GM23248 (cell line): ENCODE measurements at regions not wholly inside any gene's neighbourhood (a gene's known extent, or its start where the extent isn't known, plus 50 kb on each side); places are given as distances from the start of the nearest gene placed in this dataset.

Experiments used
- DNase-seq: peaks from one replicate; pipeline ENCODE4 v3.0.0-alpha.2; 2015
- H2AFZ ChIP-seq: fragments of 200-600 bp; sonication (generic); 2 replicates; pipeline ENCODE4 v1.6.1; 2016; ENCODE audit warnings: antibody characterized with exemption
- H3F3A ChIP-seq: fragments of 200-600 bp; sonication (generic); 2 replicates; pipeline ENCODE4 v1.6.1; 2016; ENCODE audit warnings: mild to moderate bottlenecking, antibody characterized with exemption, mixed run types; ENCODE audit not compliant: insufficient read depth
- H3K27ac ChIP-seq: fragments of 200-600 bp; sonication (generic); 2 replicates; pipeline ENCODE4 v1.5.1; 2016; ENCODE audit warnings: mild to moderate bottlenecking
- H3K27me3 ChIP-seq: fragments of 200-600 bp; sonication (generic); replicated peaks from 2 replicates; pipeline ENCODE4 v1.6.1; 2016; ENCODE audit warnings: mild to moderate bottlenecking; ENCODE audit not compliant: insufficient read depth
- H3K36me3 ChIP-seq: fragments of 200-600 bp; sonication (generic); 2 replicates; pipeline ENCODE4 v1.6.1; 2016; ENCODE audit warnings: low read depth, mild to moderate bottlenecking
- H3K4me1 ChIP-seq: fragments of 200-600 bp; sonication (generic); 2 replicates; pipeline ENCODE4 v1.6.1; 2016; ENCODE audit warnings: mild to moderate bottlenecking; ENCODE audit not compliant: insufficient read depth
- H3K4me2 ChIP-seq: fragments of 200-600 bp; sonication (generic); one replicate; pipeline ENCODE4 v1.6.1; 2016; ENCODE audit warnings: mild to moderate bottlenecking; ENCODE audit not compliant: unreplicated experiment
- H3K4me3 ChIP-seq: fragments of 200-600 bp; sonication (generic); 2 replicates; pipeline ENCODE4 v1.5.1; 2016; ENCODE audit warnings: mild to moderate bottlenecking
- H3K79me2 ChIP-seq: fragments of 200-600 bp; sonication (generic); 2 replicates; pipeline ENCODE4 v1.6.1; 2016; ENCODE audit warnings: mild to moderate bottlenecking; ENCODE audit not compliant: insufficient read depth
- H3K9ac ChIP-seq: fragments of 200-600 bp; sonication (generic); 2 replicates; pipeline ENCODE4 v1.6.1; 2016; ENCODE audit warnings: mild to moderate bottlenecking
- H3K9me2 ChIP-seq: fragments of 200-600 bp; sonication (generic); 2 replicates; pipeline ENCODE4 v1.6.1; 2016; ENCODE audit warnings: mixed run types, mild to moderate bottlenecking, moderate library complexity; ENCODE audit not compliant: insufficient read depth
- H3K9me3 ChIP-seq: fragments of 200-600 bp; sonication (generic); one replicate; pipeline ENCODE4 v1.6.1; 2017; ENCODE audit warnings: low read depth
- H4K20me1 ChIP-seq: fragments of 200-600 bp; sonication (generic); 2 replicates; pipeline ENCODE4 v1.6.0; 2016; ENCODE audit not compliant: insufficient read depth
- EZH2 ChIP-seq: fragments of 200-600 bp; sonication (generic); IDR thresholded peaks from 2 replicates; pipeline ENCODE4 v1.6.1; 2018; ENCODE audit warnings: antibody characterized with exemption, mild to moderate bottlenecking; ENCODE audit not compliant: insufficient read depth, poor library complexity, severe bottlenecking
- EZH2phosphoT487 ChIP-seq: fragments of 200-600 bp; sonication (generic); IDR thresholded peaks from 2 replicates; pipeline ENCODE4 v1.6.1; 2018; ENCODE audit warnings: antibody characterized with exemption, moderate library complexity, mild to moderate bottlenecking, low read depth; ENCODE audit not compliant: insufficient read depth
- WGBS, 2 experiments: methylation state at CpG; one replicate each; pipeline ENCODE4 v1.1.6; 2015 to 2017; ENCODE audit warnings: low lambda C conversion rate in 2 of 2, low coverage in 1 of 2; ENCODE audit errors: missing lambda C conversion rate in 2 of 2; 5-methylcytosine and 5-hydroxymethylcytosine counted together
- in situ Hi-C: fragments of 300-500 bp; cut with MboI; formaldehyde crosslinking; loops from 2 replicates; pipeline ENCODE4 v1.15.0; 2020

GRCh38 chr1:82387012-82387366 lies 586.3 kb downstream of the ADGRL2 start:
- no peak for TF ChIP-seq EZH2
- no peak for TF ChIP-seq EZH2phosphoT487
- Histone ChIP-seq H3K79me2 (no peaks in the 10 kb centered on the region), H3K4me1 (no peaks in the 10 kb centered on the region), H3K27ac (no peak overlapping the region), H3K9me3 (no peaks in the 10 kb centered on the region), H3K9ac (no peak overlapping the region), H3K4me2 (no peak overlapping the region), H3K27me3 (no peaks in the 10 kb centered on the region), H3K36me3 (no peaks in the 10 kb centered on the region), H3F3A (no peaks in the 10 kb centered on the region), H3K9me2 (no peaks in the 10 kb centered on the region), H3K4me3 (no peak overlapping the region), H2AFZ (no peak overlapping the region), H4K20me1 (no peaks in the 10 kb centered on the region)
- in situ Hi-C loops, result no loop called here
- no peak for DNase-seq
- WGBS, 2 experiments, result 56 to 61% methylated on average over 2 of the region's 2 CpGs

- H3K27ac ChIP-seq, result no peak overlapping the region
- no peaks in the 10 kb centered on the region for H4K20me1 ChIP-seq
- no peaks in the 10 kb centered on the region for H3K4me1 ChIP-seq
- peak; percentile 5 for DNase-seq
- no peak overlapping the region for H3K4me3 ChIP-seq
- no peaks in the 10 kb centered on the region for H3K9me3 ChIP-seq
- H3K27me3 ChIP-seq, result no peaks in the 10 kb centered on the region
- no peak overlapping the region for H2AFZ ChIP-seq
- no peak overlapping the region for H3K9ac ChIP-seq
- H3K79me2 ChIP-seq, result no peaks in the 10 kb centered on the region
- WGBS, 2 experiments, result 35 to 36% methylated on average over 3 of the region's 3 CpGs
- no peaks in the 10 kb centered on the region for H3K36me3 ChIP-seq
- H3F3A ChIP-seq, result no peaks in the 10 kb centered on the region
- no peak overlapping the region for H3K4me2 ChIP-seq
- TF ChIP-seq EZH2phosphoT487 (no peak), EZH2 (no peak)
- in situ Hi-C loops, result no loop called here
- no peaks in the 10 kb centered on the region for H3K9me2 ChIP-seq
Measured at GRCh38 chr1:82386365-82387011, 585.8 kb downstream of the ADGRL2 start.

GRCh38 chr1:82384776-82385175 lies 584.0 kb downstream of the ADGRL2 start:
- no peaks in the 10 kb centered on the region for H4K20me1 ChIP-seq
- no peaks in the 10 kb centered on the region for H3F3A ChIP-seq
- H3K4me1 ChIP-seq, result no peaks in the 10 kb centered on the region
- no peak overlapping the region for H3K27ac ChIP-seq
- in situ Hi-C loops, result no loop called here
- H2AFZ ChIP-seq, result no peak overlapping the region
- 69 to 73% methylated on average over 3 of the region's 3 CpGs for WGBS, 2 experiments
- no peaks in the 10 kb centered on the region for H3K9me2 ChIP-seq
- H3K4me3 ChIP-seq, result no peak overlapping the region
- no peak for DNase-seq
- no peak overlapping the region for H3K4me2 ChIP-seq
- no peaks in the 10 kb centered on the region for H3K9me3 ChIP-seq
- TF ChIP-seq EZH2 (no peak), EZH2phosphoT487 (no peak)
- no peak overlapping the region for H3K9ac ChIP-seq
- H3K79me2 ChIP-seq, result no peaks in the 10 kb centered on the region
- no peaks in the 10 kb centered on the region for H3K36me3 ChIP-seq
- no peaks in the 10 kb centered on the region for H3K27me3 ChIP-seq

GRCh38 chr1:82377201-82377884 lies 576.6 kb downstream of the ADGRL2 start:
- H3K27me3 ChIP-seq, result no peaks in the 10 kb centered on the region
- no peak overlapping the region for H3K27ac ChIP-seq
- no peaks in the 10 kb centered on the region for H3K36me3 ChIP-seq
- in situ Hi-C loops, result no loop called here
- no peaks in the 10 kb centered on the region for H4K20me1 ChIP-seq
- no peaks in the 10 kb centered on the region for H3K9me3 ChIP-seq
- H3K4me2 ChIP-seq, result no peak overlapping the region
- H3K4me3 ChIP-seq, result no peak overlapping the region
- no peaks in the 10 kb centered on the region for H3K9me2 ChIP-seq
- H3K9ac ChIP-seq, result no peak overlapping the region
- H3F3A ChIP-seq, result no peaks in the 10 kb centered on the region
- no peaks in the 10 kb centered on the region for H3K4me1 ChIP-seq
- H3K79me2 ChIP-seq, result no peaks in the 10 kb centered on the region
- no peak for TF ChIP-seq EZH2
- TF ChIP-seq EZH2phosphoT487, result no peak
- H2AFZ ChIP-seq, result no peak overlapping the region
- DNase-seq, result no peak
- WGBS, 2 experiments, result 55 to 66% methylated on average over 5 of the region's 5 CpGs

- Histone ChIP-seq H3K9me3 (no peaks in the 10 kb centered on the region), H4K20me1 (no peaks in the 10 kb centered on the region), H3F3A (no peaks in the 10 kb centered on the region), H3K27me3 (no peaks in the 10 kb centered on the region), H3K4me3 (no peak overlapping the region), H3K36me3 (no peaks in the 10 kb centered on the region), H2AFZ (no peak overlapping the region), H3K4me1 (no peaks in the 10 kb centered on the region), H3K4me2 (no peak overlapping the region), H3K9me2 (no peaks in the 10 kb centered on the region), H3K79me2 (no peaks in the 10 kb centered on the region), H3K9ac (no peak overlapping the region), H3K27ac (no peak overlapping the region)
- no peak for DNase-seq
- in situ Hi-C loops, result no loop called here
- WGBS, 2 experiments, result 85 to 86% methylated on average over 2 of the region's 2 CpGs
- TF ChIP-seq EZH2phosphoT487, result no peak
- TF ChIP-seq EZH2, result no peak
Measured at GRCh38 chr1:82373710-82374109, 573.0 kb downstream of the ADGRL2 start.
